RWPE1 (cell line): ENCODE measurements at regions not wholly inside any gene's neighbourhood (a gene's known extent, or its start where the extent isn't known, plus 50 kb on each side); places are given as distances from the start of the nearest gene placed in this dataset.

ENCODE experiments used
- CTCF ChIA-PET: fragments of 350-600 bp; sonication (Branson Sonifier 250); formaldehyde crosslinking; extraction: SDS; loops from one replicate; lab custom pipeline; 2021; lab: Yijun Ruan, JAX
- POLR2A ChIA-PET: fragments of 400-600 bp; formaldehyde crosslinking; extraction: SDS; loops from one replicate; lab custom pipeline; 2020; ENCODE audit warnings: antibody characterized with exemption; ENCODE audit not compliant: low non-redundant PET; lab: Yijun Ruan, JAX
- DNase-seq: peaks from one replicate; pipeline ENCODE4 v3.0.0; 2012; ENCODE audit warnings: low spot score
- H3K27ac ChIP-seq: fragments of 450-650 bp; 2 replicates; pipeline ENCODE4 v1.5.1; 2017
- TF ChIP-seq, protein P1 (sequence below): fragments of 450-650 bp; conservative IDR thresholded peaks from 2 replicates; pipeline ENCODE4 v1.5.1; 2017; ENCODE audit warnings: low read depth, mild to moderate bottlenecking

DNA sequence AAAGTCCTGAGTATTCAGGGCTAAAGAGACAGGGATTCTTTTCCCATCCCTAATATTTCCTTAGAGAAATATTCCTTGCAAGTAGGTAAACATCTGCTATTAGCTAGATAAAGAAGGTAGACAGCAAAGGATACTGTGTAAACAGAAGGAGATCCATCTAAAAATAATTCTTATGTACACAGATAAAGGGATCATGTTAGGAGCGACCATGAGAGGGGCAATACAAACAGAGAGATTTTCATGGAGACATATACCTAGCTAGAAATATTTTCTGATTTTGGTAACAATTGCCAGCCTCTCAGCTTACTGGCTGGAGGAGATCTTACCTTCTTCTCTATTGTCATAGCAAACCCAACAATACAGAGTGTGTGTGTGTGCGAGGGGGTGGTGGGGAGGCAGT lies 184.6 kb upstream of the DMAC1 start:
- POLR2A ChIA-PET = no interaction called here
- TF ChIP-seq, protein P1, sequence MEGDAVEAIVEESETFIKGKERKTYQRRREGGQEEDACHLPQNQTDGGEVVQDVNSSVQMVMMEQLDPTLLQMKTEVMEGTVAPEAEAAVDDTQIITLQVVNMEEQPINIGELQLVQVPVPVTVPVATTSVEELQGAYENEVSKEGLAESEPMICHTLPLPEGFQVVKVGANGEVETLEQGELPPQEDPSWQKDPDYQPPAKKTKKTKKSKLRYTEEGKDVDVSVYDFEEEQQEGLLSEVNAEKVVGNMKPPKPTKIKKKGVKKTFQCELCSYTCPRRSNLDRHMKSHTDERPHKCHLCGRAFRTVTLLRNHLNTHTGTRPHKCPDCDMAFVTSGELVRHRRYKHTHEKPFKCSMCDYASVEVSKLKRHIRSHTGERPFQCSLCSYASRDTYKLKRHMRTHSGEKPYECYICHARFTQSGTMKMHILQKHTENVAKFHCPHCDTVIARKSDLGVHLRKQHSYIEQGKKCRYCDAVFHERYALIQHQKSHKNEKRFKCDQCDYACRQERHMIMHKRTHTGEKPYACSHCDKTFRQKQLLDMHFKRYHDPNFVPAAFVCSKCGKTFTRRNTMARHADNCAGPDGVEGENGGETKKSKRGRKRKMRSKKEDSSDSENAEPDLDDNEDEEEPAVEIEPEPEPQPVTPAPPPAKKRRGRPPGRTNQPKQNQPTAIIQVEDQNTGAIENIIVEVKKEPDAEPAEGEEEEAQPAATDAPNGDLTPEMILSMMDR = no peak
- no peak for DNase-seq
- CTCF ChIA-PET = no interaction called here
- H3K27ac ChIP-seq = no peak overlapping the region

DNA sequence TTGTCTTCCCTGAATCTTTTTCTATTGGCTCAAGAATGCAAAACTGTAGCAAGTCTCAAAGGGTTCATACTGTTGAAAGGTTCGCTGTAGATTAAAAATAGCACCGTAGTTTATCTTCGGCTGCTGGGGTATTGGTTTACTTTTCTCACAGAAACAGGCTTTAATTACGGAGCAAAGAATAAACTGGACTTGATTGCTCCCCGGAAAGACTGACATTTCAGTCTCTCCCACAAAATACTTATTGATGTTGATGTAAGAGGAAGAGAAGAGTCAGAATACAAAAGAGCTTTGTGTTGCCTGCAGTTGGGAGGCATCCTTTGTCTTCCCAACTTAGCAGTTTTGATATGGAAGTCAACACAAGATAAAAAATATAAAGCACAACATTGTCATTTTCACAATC lies 183.9 kb upstream of the DMAC1 start:
- CTCF ChIA-PET = no interaction called here
- POLR2A ChIA-PET = no interaction called here
- TF ChIP-seq, protein P1 = no peak
- no peak for DNase-seq
- H3K27ac ChIP-seq = no peak overlapping the region

DNA sequence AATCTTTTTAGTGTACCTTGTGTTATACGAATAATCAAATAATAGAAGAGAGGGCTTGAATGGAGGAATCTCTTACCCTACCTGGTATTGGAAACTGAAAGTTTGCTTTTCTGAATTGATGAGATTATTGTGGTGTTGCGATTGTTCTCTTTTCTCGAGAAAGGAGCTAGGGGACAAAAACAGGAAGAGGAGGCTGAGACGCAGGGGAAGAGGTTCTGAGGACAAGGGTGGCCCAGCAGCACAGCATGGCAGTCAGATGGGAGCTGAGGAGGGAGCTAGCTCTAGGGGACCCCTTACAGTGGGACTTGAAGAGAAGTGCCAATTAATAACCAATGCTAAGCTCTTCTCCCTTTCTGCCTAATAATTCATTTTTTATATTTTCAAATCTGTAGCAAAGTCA lies 183.3 kb upstream of the DMAC1 start:
- TF ChIP-seq, protein P1 = no peak
- no peak for DNase-seq
- H3K27ac ChIP-seq = no peak overlapping the region
- POLR2A ChIA-PET = no interaction called here
- CTCF ChIA-PET = no interaction called here

DNA sequence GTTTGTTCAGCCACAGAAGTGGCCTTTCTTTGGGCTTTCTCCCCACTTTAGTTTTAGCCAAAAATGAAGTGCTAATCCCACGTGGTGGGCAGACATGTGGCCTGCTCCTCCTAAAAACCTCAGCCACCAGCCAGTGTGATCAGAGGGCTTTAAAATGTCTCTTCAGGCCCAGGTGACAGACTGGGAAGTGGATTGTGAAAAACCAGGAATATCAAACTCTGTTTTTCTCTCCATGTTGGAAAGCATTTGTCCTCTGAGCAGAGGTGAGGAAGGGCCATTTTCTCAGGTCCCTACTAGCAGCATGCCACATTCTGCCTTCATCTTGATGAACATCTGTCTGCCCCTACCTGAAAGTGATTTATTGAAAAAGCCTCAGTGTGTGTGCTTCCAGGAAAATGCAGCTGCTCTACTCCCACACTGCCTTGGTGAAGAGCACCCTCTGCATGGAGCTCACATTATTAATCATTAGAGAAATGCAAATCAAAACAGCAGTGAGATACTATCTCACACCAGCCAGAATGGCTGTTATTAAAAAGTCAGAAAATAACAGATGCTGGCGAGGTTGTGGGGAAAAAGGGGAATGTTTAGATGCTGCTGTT lies 181.2 kb upstream of the DMAC1 start:
- TF ChIP-seq, protein P1 = no peak
- ChIA-PET CTCF (no interaction called here), POLR2A (no interaction called here)
- no peak overlapping the region for H3K27ac ChIP-seq
- DNase-seq = no peak

DNA sequence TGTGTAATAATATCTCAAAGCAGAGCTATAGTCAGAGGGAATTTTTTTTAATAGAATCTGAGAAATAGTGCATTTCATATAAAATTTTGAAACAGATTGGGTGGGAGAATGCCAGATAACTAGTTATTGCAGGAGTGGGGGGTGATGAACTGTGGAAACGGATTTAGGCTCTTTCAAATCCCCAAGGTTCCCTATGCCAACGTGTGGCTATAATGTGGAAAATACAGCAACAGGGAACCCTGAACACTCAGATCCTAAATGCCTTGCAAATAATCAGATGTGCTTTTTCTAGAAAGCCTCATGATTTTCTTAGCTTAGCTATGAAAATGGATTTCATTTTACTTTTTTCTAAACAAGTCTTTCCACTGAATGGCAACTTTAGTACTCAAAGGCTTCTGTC lies 180.5 kb upstream of the DMAC1 start:
- no peak for DNase-seq
- H3K27ac ChIP-seq = no peak overlapping the region
- ChIA-PET CTCF (no interaction called here), POLR2A (no interaction called here)
- TF ChIP-seq, protein P1 = no peak

DNA sequence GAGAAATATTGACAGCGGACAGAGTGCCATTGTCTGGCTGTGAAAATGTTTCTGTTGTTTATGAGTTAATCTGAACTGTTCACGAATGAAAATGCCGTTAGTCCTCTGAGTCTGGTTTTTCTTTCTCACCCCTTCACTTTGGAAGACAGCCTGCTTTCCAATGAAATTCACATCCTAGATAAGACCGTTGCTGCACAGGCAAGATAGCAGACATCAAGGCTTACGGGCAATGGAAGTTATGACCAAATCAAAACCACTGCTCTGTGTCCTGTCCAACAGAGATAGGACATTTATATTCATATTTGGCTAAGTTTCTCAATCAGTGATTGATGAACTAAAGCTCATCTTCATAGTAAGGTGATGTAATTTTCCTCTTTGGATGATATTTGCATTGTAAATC lies 180.0 kb upstream of the DMAC1 start:
- H3K27ac ChIP-seq = no peak overlapping the region
- DNase-seq = no peak
- TF ChIP-seq, protein P1 = no peak
- CTCF ChIA-PET = no interaction called here
- POLR2A ChIA-PET = no interaction called here
